NT2/D1 (cell line): ENCODE measurements at regions not wholly inside any gene's neighbourhood (a gene's known extent, or its start where the extent isn't known, plus 50 kb on each side); places are given as distances from the start of the nearest gene placed in this dataset.

Source experiments
- YY1 ChIP-seq: IDR thresholded peaks from 2 replicates; pipeline ENCODE4 v1.6.1; 2011; ENCODE audit not compliant: insufficient read length, insufficient read depth
- ZNF274 ChIP-seq: IDR thresholded peaks from 2 replicates; pipeline ENCODE4 v1.6.1; 2011; ENCODE audit warnings: mild to moderate bottlenecking, low read depth, low read length

DNA sequence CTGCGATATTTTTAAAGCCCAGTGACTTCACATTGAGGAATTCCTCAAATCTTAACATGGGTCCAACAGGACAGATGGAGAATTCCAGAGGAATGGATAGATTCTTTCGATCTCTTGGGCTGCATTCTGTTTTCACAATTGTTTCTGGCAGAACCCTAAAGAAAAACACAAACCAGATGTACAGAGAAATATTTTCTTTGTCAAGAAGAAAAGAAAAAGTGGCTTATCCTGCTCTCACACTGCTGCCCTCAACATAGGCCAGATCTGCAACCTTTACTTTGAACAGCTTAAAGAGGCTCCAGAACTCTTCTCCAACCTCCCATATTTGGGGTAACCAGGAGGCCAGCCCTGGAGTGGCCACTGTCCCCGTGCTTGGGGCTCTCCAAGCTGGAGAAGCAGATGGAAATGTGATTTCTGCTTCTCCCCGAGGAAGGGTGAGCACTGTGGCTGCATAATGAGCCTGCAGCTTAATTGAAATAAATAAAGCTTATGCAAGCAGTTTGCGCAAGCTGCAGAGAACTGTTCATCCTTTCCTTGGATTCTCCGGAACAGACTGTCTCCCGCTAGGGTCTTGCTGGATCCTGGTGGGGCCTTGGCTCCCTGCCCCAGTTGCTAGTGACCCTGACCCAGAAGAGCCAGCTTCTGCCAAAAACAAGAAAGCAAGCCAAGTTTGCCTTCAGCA, 453.2 kb upstream of the PROK2 start:
- TF ChIP-seq ZNF274 (no peak), YY1 (no peak)
